ENCODE measurements at regions not wholly inside any gene's neighbourhood (a gene's known extent, or its start where the extent isn't known, plus 50 kb on each side); places are given as distances from the start of the nearest gene placed in this dataset.
"Not testable (repeated sequence)": the region's sequence is repeated elsewhere in the genome, so short reads cannot be mapped to it uniquely, and the experiment has no call there.

- not testable (repeated sequence) for DNase-seq
Measured at GRCh38 chr11:13614918-13615317, 53.5 kb upstream of the FAR1 start.

GRCh38 chr11:13608656-13609055 is 59.8 kb upstream of the FAR1 start:
- no peak for DNase-seq

DNA sequence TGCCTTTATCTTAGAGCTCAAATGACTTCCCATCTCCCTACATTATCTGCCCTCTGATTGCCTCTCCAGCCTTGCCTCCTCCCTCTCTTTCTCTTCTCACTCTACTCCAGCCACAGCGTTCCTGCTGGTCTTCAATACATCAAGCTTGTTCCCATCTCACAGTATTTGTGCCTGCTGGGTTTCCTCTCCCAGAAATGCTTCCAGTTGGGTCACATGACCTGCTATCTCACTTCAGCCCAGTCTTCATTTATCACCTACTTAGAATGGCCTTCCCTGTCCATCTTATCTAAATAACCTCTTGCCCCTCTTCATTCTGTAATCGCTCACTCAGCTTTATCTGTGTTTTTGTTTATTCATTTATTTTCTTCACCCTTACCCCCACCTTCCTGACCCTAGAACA is 61.8 kb upstream of the FAR1 start:
- DNase-seq: no peak

GRCh38 chr11:13603661-13604060 is 64.8 kb upstream of the FAR1 start:
- DNase-seq: no peak

- DNase-seq: no peak
Measured at GRCh38 chr11:13602844-13603243, 65.6 kb upstream of the FAR1 start.

DNA sequence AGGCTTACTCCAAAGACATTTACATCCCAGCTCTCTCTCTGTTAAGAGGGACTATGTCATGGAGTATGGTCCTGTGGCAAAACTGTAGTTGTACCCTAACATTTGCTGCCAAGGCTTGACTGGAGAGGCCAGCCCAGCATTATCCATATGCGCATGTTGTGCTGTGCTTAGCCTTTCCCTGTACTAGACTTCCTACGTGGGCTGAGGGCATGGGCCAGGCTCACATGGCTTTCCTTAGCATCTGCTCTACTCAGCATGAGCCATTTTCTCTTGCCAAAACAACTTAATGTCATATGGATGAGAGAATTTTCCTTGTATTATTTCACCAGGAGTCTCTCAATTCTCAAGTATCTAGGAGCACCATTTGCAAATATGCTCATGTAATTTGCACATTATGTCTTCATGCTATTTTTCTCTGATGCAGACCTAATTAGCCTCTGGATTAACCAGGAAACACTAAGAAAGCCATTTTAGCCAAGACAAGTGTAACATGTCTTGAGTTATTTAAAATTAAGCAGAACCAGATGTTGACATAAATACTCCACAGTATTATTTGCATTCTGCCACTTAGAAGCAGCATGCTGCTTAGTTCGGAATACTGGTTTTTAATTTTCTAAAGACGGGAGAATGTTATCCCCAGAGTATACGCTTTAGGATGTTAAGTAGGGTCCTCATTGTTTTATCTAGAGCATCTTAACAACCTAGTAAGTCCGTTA is 71.7 kb upstream of the FAR1 start:
- DNase-seq: no peak

- DNase-seq: peak; percentile 91
Measured at GRCh38 chr11:13595166-13595565, 73.3 kb upstream of the FAR1 start.

GRCh38 chr11:13594044-13594443 is 74.4 kb upstream of the FAR1 start:
- no peak for DNase-seq

- DNase-seq: no peak
Measured at GRCh38 chr11:13578514-13579140, 82.8 kb upstream of the PTH start.

GRCh38 chr11:13577881-13578280 is 82.1 kb upstream of the PTH start:
- DNase-seq: no peak

DNA sequence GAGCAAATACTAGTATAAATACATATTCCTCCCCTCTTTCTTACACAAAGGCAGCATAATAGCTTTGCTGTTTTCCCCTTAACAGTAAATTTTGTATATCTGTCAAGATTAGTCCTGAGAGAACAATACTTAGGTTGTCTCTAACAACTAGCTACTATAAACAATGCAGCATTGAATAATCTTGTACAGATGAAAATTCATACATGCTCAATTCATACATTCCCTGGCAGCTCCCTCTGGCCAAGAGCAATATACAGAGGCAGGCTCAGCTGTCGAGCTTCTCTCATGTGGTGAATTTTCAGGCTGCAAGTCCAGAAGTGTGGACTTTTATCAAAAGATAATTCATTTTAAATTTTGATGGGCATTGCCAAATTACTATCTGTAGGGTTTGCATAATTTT is 81.2 kb upstream of the PTH start:
- DNase-seq: no peak

DNA sequence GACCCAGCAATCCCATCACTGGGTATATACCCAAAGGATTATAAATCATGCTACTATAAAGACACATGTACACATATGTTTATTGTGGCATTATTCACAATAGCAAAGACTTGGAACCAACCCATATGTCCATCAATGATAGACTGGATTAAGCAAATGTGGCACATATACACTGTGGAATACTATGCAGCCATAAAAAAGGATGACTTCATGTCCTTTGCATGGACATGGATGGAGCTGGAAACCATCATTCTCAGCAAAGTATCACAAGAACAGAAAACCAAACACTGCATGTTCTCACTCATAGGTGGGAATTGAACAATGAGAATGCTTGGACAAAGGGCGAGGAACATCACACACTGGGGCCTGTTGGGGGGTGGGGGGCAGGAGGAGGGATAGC is 79.6 kb upstream of the PTH start:
- not testable (repeated sequence) for DNase-seq

DNA sequence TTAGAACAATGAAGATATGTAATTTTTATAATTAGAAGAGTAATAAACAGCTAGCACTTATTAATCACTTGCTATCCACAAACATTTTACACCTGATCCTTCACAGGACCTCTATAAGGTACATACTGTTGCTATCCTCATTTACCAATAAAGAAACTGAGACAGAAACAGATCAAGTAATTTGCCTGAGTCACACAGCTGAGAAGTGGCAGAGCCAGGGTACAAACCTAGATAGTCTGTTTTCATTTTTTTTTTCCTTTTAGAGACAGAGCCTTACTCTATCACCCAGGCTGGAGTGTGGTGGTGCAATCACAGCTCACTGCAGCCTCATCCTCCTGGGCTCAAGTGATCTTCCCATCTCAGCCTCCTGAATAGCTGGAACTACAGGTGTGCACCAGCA is 71.8 kb upstream of the PTH start:
- no peak for DNase-seq

DNA sequence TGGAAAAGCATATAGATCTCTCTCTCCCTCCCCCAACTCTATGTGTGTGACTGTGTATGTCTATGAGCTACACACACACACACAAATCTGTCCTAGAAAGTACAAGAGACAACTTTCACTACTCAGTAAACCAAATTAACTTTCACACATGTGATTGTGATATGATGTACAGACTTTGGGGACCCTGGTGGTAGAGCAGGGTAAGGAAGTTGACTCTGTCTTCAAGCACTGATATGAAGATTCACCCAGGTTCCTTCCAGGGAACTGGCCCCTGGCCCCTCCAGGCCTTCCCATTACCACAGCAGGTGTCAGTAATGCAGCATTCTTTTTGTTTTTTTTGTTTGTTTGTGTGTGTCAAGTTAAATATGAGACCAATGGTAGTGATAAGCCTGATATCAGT is 66.1 kb upstream of the PTH start:
- no peak for DNase-seq

GRCh38 chr11:13560341-13560740 is 64.5 kb upstream of the PTH start:
- not testable (repeated sequence) for DNase-seq

DNA sequence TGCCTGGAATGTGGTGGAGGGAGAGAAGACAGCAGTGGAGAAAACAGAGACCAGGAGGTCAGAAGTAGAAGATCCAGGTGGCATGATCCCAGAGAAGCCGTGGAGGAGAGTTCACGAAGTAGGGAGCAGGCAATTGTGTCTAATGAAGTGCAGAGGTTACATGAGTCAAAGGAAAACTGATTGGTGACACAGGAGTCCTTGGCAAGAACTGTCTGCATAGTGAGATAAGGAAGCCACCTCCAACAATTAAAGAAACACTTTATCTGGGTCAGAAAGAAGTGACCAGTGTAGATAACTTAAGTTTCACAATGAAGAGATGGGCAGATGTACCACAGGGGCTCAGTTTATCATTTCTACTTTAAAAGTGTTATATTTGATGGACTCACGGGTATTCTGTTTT is 57.0 kb upstream of the PTH start:
- DNase-seq: no peak

GRCh38 chr11:13551834-13552233 is 56.0 kb upstream of the PTH start:
- DNase-seq: no peak

GRCh38 chr11:13550761-13551160 is 55.0 kb upstream of the PTH start:
- no peak for DNase-seq

- not testable (repeated sequence) for DNase-seq
Measured at GRCh38 chr11:13546092-13546491, 50.3 kb upstream of the PTH start.
